ENCODE measurements at regions not wholly inside any gene's neighbourhood (a gene's known extent, or its start where the extent isn't known, plus 50 kb on each side); places are given as distances from the start of the nearest gene placed in this dataset.

- Histone ChIP-seq H3K27me3 (ENCODE audit: insufficient read depth, low read length) (no peaks in the 10 kb centered on the region), H3K79me2 (ENCODE audit: control insufficient read depth, insufficient read depth, low read length, poor library complexity) (no peaks in the 10 kb centered on the region), H4K8ac (ENCODE audit: low read depth, low read length) (no peak overlapping the region), H2BK12ac (ENCODE audit: low read length) (no peak overlapping the region), H2BK5ac (ENCODE audit: low read depth, low read length, poor library complexity) (no peak overlapping the region), H3K18ac (ENCODE audit: low read length) (no peak overlapping the region), H3K9me3 (ENCODE audit: insufficient read depth, low read depth, low read length) (no peaks in the 10 kb centered on the region), H3K36me3 (ENCODE audit: control insufficient read depth in 1 of 2, insufficient read depth in 2 of 2, low read length in 2 of 2) (no peaks in the 10 kb centered on the region), H3K14ac (ENCODE audit: low read length) (no peak overlapping the region), H3K4ac (ENCODE audit: low read depth, low read length) (no peak overlapping the region), H3K27ac (ENCODE audit: low read depth, low read length) (no peak overlapping the region), H3K4me3 (ENCODE audit: low read depth, low read length) (no peak overlapping the region), H4K12ac (ENCODE audit: low read depth, low read length) (no peak overlapping the region), H2AFZ (ENCODE audit: insufficient read depth, low read length, poor library complexity) (no peak overlapping the region), H4K91ac (ENCODE audit: low read depth, low read length) (no peak overlapping the region), H2BK120ac (ENCODE audit: insufficient read depth, low read length, poor library complexity) (no peak overlapping the region), H2AK5ac (ENCODE audit: low read length) (no peak overlapping the region), H3K79me1 (ENCODE audit: low read length) (no peaks in the 10 kb centered on the region), H3K4me1 (ENCODE audit: control insufficient read depth in 1 of 2, insufficient read depth in 2 of 2, low read length in 2 of 2) (peaks cover 0 to 2% of the 10 kb centered on the region in 2 experiments), H3K23ac (ENCODE audit: low read length) (no peak overlapping the region), H3K9ac (ENCODE audit: low read length) (no peak overlapping the region), H3K4me2 (ENCODE audit: low read length) (no peak overlapping the region)
- no peak for DNase-seq
- no CpG with 5 or more reads among the region's 25 CpGs for WGBS (ENCODE audit: extremely low coverage, insufficient coverage, insufficient read length)
These were observed 2085.2 kb upstream of the ACO1 start for GRCh38 chr9:30299126-30299780.

DNA sequence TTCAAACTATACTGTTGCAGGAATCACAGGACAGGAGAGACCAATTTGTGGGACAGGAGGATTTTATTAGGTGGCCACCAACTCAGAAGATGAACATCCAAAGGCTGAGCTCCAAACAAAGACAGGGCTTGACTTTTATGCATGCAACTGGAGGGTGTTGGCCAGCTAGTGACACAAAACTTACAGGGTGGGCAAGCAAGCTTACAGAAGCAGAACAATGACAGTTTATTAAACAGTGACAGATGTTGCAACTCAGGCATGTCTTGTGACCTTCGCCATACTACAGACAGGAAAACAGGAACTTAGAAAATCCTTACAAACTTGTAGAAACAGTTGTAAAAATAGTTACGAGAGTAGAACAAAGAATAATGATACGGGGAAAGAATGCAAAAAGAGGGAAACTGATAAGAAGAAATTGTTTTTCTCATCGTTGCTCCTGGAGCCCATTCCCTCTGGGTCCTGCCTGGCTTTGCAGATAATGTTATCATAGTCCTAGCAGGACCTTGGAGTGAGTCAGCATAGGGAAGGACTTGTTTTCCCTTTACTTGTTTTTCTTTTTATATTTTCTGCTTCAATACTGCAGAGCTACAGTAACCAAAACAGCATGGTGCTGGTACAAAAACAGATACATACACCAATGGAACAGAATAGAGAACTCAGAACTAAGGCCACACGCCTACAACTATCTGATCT lies 2083.0 kb upstream of the ACO1 start:
- no CpG with 5 or more reads among the region's 5 CpGs for WGBS (ENCODE audit: extremely low coverage, insufficient coverage, insufficient read length)

DNA sequence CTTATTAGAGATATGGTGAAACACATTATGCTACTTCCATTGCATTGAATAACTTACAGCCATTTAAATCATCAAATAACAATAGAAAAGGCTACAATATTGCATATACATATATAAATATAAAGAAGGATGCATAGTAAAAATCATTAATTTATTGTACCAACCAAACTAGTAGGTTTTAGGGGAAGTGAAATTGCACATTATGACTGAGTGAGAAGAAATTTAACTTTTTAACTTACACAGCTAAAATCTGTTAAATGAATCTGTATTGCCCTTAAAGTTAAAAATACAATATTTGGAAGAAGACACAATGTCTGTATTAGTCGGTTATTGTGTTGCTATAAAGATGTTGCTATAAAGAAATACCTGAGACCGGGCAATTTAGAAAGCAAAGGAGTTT lies 2073.7 kb upstream of the ACO1 start:
- H3K4me1 ChIP-seq (ENCODE audit: control insufficient read depth in 1 of 2, insufficient read depth in 2 of 2, low read length in 2 of 2), result no peaks in the 10 kb centered on the region
- no peak overlapping the region for H4K8ac ChIP-seq (ENCODE audit: low read depth, low read length)
- H3K36me3 ChIP-seq (ENCODE audit: control insufficient read depth in 1 of 2, insufficient read depth in 2 of 2, low read length in 2 of 2), result no peaks in the 10 kb centered on the region
- H2BK12ac ChIP-seq (ENCODE audit: low read length), result no peak overlapping the region
- no peak overlapping the region for H2BK120ac ChIP-seq (ENCODE audit: insufficient read depth, low read length, poor library complexity)
- no peak overlapping the region for H2AFZ ChIP-seq (ENCODE audit: insufficient read depth, low read length, poor library complexity)
- H3K14ac ChIP-seq (ENCODE audit: low read length), result no peak overlapping the region
- no CpG with 5 or more reads among the region's 2 CpGs for WGBS (ENCODE audit: extremely low coverage, insufficient coverage, insufficient read length)
- no peak overlapping the region for H4K12ac ChIP-seq (ENCODE audit: low read depth, low read length)
- no peak overlapping the region for H3K4me3 ChIP-seq (ENCODE audit: low read depth, low read length)
- no peak overlapping the region for H3K18ac ChIP-seq (ENCODE audit: low read length)
- H2BK5ac ChIP-seq (ENCODE audit: low read depth, low read length, poor library complexity), result no peak overlapping the region
- no peak overlapping the region for H2AK5ac ChIP-seq (ENCODE audit: low read length)
- no peak overlapping the region for H3K23ac ChIP-seq (ENCODE audit: low read length)
- H3K27me3 ChIP-seq (ENCODE audit: insufficient read depth, low read length), result no peaks in the 10 kb centered on the region
- no peaks in the 10 kb centered on the region for H3K79me1 ChIP-seq (ENCODE audit: low read length)
- no peak overlapping the region for H3K27ac ChIP-seq (ENCODE audit: low read depth, low read length)
- no peak for DNase-seq
- H3K79me2 ChIP-seq (ENCODE audit: control insufficient read depth, insufficient read depth, low read length, poor library complexity), result no peaks in the 10 kb centered on the region
- H3K4me2 ChIP-seq (ENCODE audit: low read length), result no peak overlapping the region
- H3K9me3 ChIP-seq (ENCODE audit: insufficient read depth, low read depth, low read length), result no peaks in the 10 kb centered on the region
- H3K9ac ChIP-seq (ENCODE audit: low read length), result no peak overlapping the region
- no peak overlapping the region for H3K4ac ChIP-seq (ENCODE audit: low read depth, low read length)
- H4K91ac ChIP-seq (ENCODE audit: low read depth, low read length), result no peak overlapping the region

More for the DNA sequence above, 2083.0 kb upstream of the ACO1 start:
- Histone ChIP-seq H3K9ac (ENCODE audit: low read length) (no peak overlapping the region), H3K18ac (ENCODE audit: low read length) (no peak overlapping the region), H2BK12ac (ENCODE audit: low read length) (no peak overlapping the region), H3K4me1 (ENCODE audit: control insufficient read depth in 1 of 2, insufficient read depth in 2 of 2, low read length in 2 of 2) (peaks cover 0 to 2% of the 10 kb centered on the region in 2 experiments), H3K27ac (ENCODE audit: low read depth, low read length) (no peak overlapping the region), H4K8ac (ENCODE audit: low read depth, low read length) (no peak overlapping the region), H3K36me3 (ENCODE audit: control insufficient read depth in 1 of 2, insufficient read depth in 2 of 2, low read length in 2 of 2) (no peaks in the 10 kb centered on the region), H2AFZ (ENCODE audit: insufficient read depth, low read length, poor library complexity) (no peak overlapping the region), H3K4me3 (ENCODE audit: low read depth, low read length) (no peak overlapping the region), H3K9me3 (ENCODE audit: insufficient read depth, low read depth, low read length) (no peaks in the 10 kb centered on the region), H3K14ac (ENCODE audit: low read length) (no peak overlapping the region), H2AK5ac (ENCODE audit: low read length) (no peak overlapping the region), H3K27me3 (ENCODE audit: insufficient read depth, low read length) (no peaks in the 10 kb centered on the region), H2BK5ac (ENCODE audit: low read depth, low read length, poor library complexity) (no peak overlapping the region), H3K23ac (ENCODE audit: low read length) (peak overlapping the region; percentile 69), H2BK120ac (ENCODE audit: insufficient read depth, low read length, poor library complexity) (no peak overlapping the region), H3K79me1 (ENCODE audit: low read length) (no peaks in the 10 kb centered on the region), H4K12ac (ENCODE audit: low read depth, low read length) (no peak overlapping the region), H3K4ac (ENCODE audit: low read depth, low read length) (no peak overlapping the region), H3K79me2 (ENCODE audit: control insufficient read depth, insufficient read depth, low read length, poor library complexity) (no peaks in the 10 kb centered on the region), H4K91ac (ENCODE audit: low read depth, low read length) (no peak overlapping the region), H3K4me2 (ENCODE audit: low read length) (no peak overlapping the region)
- peak in 1 of 2 donors; percentile 0 for DNase-seq

GRCh38 chr9:30329431-30329830 lies 2055.0 kb upstream of the ACO1 start:
- no peaks in the 10 kb centered on the region for H3K79me1 ChIP-seq (ENCODE audit: low read length)
- no peak overlapping the region for H2AFZ ChIP-seq (ENCODE audit: insufficient read depth, low read length, poor library complexity)
- no peak overlapping the region for H3K18ac ChIP-seq (ENCODE audit: low read length)
- no peak overlapping the region for H2BK5ac ChIP-seq (ENCODE audit: low read depth, low read length, poor library complexity)
- H3K9ac ChIP-seq (ENCODE audit: low read length), result no peak overlapping the region
- H3K27ac ChIP-seq (ENCODE audit: low read depth, low read length), result no peak overlapping the region
- no peak overlapping the region for H3K4me2 ChIP-seq (ENCODE audit: low read length)
- no peak overlapping the region for H2BK120ac ChIP-seq (ENCODE audit: insufficient read depth, low read length, poor library complexity)
- no peak for DNase-seq
- no peak overlapping the region for H2AK5ac ChIP-seq (ENCODE audit: low read length)
- H3K14ac ChIP-seq (ENCODE audit: low read length), result no peak overlapping the region
- no peak overlapping the region for H3K4me3 ChIP-seq (ENCODE audit: low read depth, low read length)
- no CpG with 5 or more reads among the region's 4 CpGs for WGBS (ENCODE audit: extremely low coverage, insufficient coverage, insufficient read length)
- no peak overlapping the region for H4K12ac ChIP-seq (ENCODE audit: low read depth, low read length)
- no peaks in the 10 kb centered on the region for H3K27me3 ChIP-seq (ENCODE audit: insufficient read depth, low read length)
- no peak overlapping the region for H3K23ac ChIP-seq (ENCODE audit: low read length)
- H3K4ac ChIP-seq (ENCODE audit: low read depth, low read length), result no peak overlapping the region
- no peak overlapping the region for H4K8ac ChIP-seq (ENCODE audit: low read depth, low read length)
- H4K91ac ChIP-seq (ENCODE audit: low read depth, low read length), result no peak overlapping the region
- H3K79me2 ChIP-seq (ENCODE audit: control insufficient read depth, insufficient read depth, low read length, poor library complexity), result no peaks in the 10 kb centered on the region
- no peak overlapping the region for H2BK12ac ChIP-seq (ENCODE audit: low read length)
- H3K4me1 ChIP-seq (ENCODE audit: control insufficient read depth in 1 of 2, insufficient read depth in 2 of 2, low read length in 2 of 2), result no peaks in the 10 kb centered on the region
- no peaks in the 10 kb centered on the region for H3K36me3 ChIP-seq (ENCODE audit: control insufficient read depth in 1 of 2, insufficient read depth in 2 of 2, low read length in 2 of 2)
- H3K9me3 ChIP-seq (ENCODE audit: insufficient read depth, low read depth, low read length), result no peaks in the 10 kb centered on the region
